PC-9 (cell line): ENCODE measurements at regions not wholly inside any gene's neighbourhood (a gene's known extent, or its start where the extent isn't known, plus 50 kb on each side); places are given as distances from the start of the nearest gene placed in this dataset.

Experiments used
- BruUV-seq: library from RNA; stranded (reverse); fragments of 400-500 nt; replicated peaks from 2 replicates; lab custom pipeline; 2021; lab: Mats Ljungman, UMichigan
- CTCF ChIA-PET: fragments of 300-600 bp; sonication (Branson Sonifier 250); formaldehyde crosslinking; loops from one replicate; lab custom pipeline; 2022; ENCODE audit warnings: antibody characterized with exemption; lab: Charles Lee
- POLR2A ChIA-PET: fragments of 300-600 bp; sonication (Branson Sonifier 250); formaldehyde crosslinking; loops from one replicate; lab custom pipeline; 2022; ENCODE audit warnings: antibody characterized with exemption; ENCODE audit not compliant: unreplicated experiment; lab: Charles Lee
- DNase-seq, 2 experiments: peaks; one replicate each; pipeline versions ENCODE4 v3.0.0 to v3.0.0-alpha.2; 2015 to 2022; ENCODE audit warnings: mixed read lengths in 1 of 2
- H2AFZ ChIP-seq: fragments of 200-600 bp; sonication (generic); 2 replicates; pipeline ENCODE4 v1.8.1; 2017; ENCODE audit warnings: antibody characterized with exemption
- H3F3A ChIP-seq: fragments of 200-600 bp; sonication (generic); 2 replicates; pipeline ENCODE4 v1.8.1; 2017; ENCODE audit warnings: antibody characterized with exemption, mild to moderate bottlenecking, low read depth; ENCODE audit not compliant: insufficient read depth
- H3K27ac ChIP-seq: fragments of 200-600 bp; sonication (generic); 2 replicates; pipeline ENCODE4 v1.6.1; 2016; ENCODE audit warnings: mixed run types
- H3K27me3 ChIP-seq: fragments of 200-600 bp; sonication (generic); 2 replicates; pipeline ENCODE4 v1.6.1; 2016; ENCODE audit warnings: low read depth, mixed run types; ENCODE audit not compliant: insufficient read depth
- H3K36me3 ChIP-seq: fragments of 200-600 bp; sonication (generic); 2 replicates; pipeline ENCODE4 v1.6.1; 2016; ENCODE audit warnings: low read depth, mixed run types
- H3K4me1 ChIP-seq: fragments of 200-600 bp; sonication (generic); replicated peaks from 2 replicates; pipeline ENCODE4 v1.6.1; 2016; ENCODE audit warnings: mixed run types; ENCODE audit not compliant: insufficient read depth
- H3K4me2 ChIP-seq: fragments of 200-600 bp; sonication (generic); 2 replicates; pipeline ENCODE4 v1.6.1; 2017; ENCODE audit warnings: mixed run types
- H3K4me3 ChIP-seq: fragments of 200-600 bp; sonication (generic); 2 replicates; pipeline ENCODE4 v1.6.1; 2016; ENCODE audit warnings: mixed run types
- H3K79me2 ChIP-seq: fragments of 200-600 bp; sonication (generic); 2 replicates; pipeline ENCODE4 v1.6.1; 2017; ENCODE audit warnings: low read depth, mixed run types
- H3K9me2 ChIP-seq: fragments of 200-600 bp; sonication (generic); 2 replicates; pipeline ENCODE4 v1.8.1; 2017; ENCODE audit warnings: mild to moderate bottlenecking; ENCODE audit not compliant: insufficient read depth
- H3K9me3 ChIP-seq: fragments of 200-600 bp; sonication (generic); 2 replicates; pipeline ENCODE4 v1.8.1; 2016; ENCODE audit warnings: low read depth; ENCODE audit not compliant: insufficient read depth
- H4K20me1 ChIP-seq: fragments of 200-600 bp; sonication (generic); 2 replicates; pipeline ENCODE4 v1.8.1; 2017; ENCODE audit not compliant: insufficient read depth
- CTCF ChIP-seq: fragments of 200-600 bp; sonication (generic); conservative IDR thresholded peaks from 2 replicates; pipeline ENCODE4 v1.6.1; 2017; ENCODE audit warnings: mixed run types, antibody characterized with exemption, mild to moderate bottlenecking, moderate library complexity
- EZH2 ChIP-seq: fragments of 200-600 bp; sonication (generic); IDR thresholded peaks from 2 replicates; pipeline ENCODE4 v1.8.0; 2017; ENCODE audit warnings: antibody characterized with exemption, low read depth
- intact Hi-C: fragments of 100-400 bp; cut with micrococcal nuclease; formaldehyde crosslinking; loops from one replicate; pipeline ENCODE4 v1.10.0; 2022; ENCODE audit not compliant: unreplicated experiment

DNA sequence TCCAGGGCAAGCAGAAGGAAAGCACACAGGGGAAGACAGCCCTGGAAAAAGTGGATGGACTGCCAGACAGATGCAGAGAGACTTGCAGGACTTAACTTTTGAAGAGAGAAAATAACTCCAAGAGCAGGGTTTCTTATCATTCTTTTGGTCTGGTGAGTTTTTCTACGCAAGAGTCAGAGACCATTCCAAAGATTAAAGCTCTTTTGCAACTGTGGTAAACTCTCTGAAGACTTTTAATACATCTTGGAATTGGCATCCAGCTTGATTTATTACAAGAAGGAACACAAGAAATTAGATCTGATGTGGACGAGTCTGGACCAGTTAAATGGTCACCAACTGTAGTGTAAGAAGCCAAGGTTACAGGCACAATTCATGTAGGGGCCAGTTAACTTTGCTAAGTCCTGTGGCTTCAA is 153.4 kb downstream of the SIPA1L2 start:
- Histone ChIP-seq H2AFZ (no peak overlapping the region), H3K36me3 (no peaks in the 10 kb centered on the region), H3K27ac (no peak overlapping the region), H3K9me2 (no peaks in the 10 kb centered on the region), H3K4me3 (no peak overlapping the region), H3K27me3 (no peaks in the 10 kb centered on the region), H4K20me1 (no peaks in the 10 kb centered on the region), H3K9me3 (no peaks in the 10 kb centered on the region), H3K4me1 (peaks cover 15% of the 10 kb centered on the region), H3K4me2 (no peak overlapping the region), H3K79me2 (no peaks in the 10 kb centered on the region), H3F3A (peaks cover 11% of the 10 kb centered on the region; the same call in 1 of the 2 replicates)
- TF ChIP-seq EZH2: no peak
- no peak for TF ChIP-seq CTCF
- ChIA-PET CTCF (no interaction called here), POLR2A (no interaction called here)
- no TSS peak for BruUV-seq
- DNase-seq: no peak
- intact Hi-C loops: no loop called here

DNA sequence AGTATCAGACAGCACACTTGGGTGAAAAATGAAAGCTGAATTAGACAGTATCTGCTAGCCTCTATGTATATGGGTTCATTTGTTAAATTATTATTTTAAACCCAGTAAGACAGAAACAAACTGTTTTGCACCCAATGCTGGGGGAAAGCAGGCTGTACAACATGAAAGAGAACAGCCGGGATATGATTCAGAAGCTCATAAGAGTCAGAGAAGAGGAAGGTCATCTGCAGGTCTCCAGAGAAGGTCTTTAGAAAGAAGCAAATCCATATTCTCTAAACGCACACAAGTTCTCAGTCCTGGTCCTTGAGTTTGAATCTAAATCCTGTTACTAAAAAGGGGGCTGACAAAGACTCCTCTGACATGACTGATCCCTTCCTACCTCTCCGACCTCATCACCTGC is 155.1 kb downstream of the SIPA1L2 start:
- DNase-seq: no peak
- intact Hi-C loops: no loop called here
- CTCF ChIA-PET: no interaction called here
- H4K20me1 ChIP-seq: no peaks in the 10 kb centered on the region
- no peak overlapping the region for H3K4me2 ChIP-seq
- peaks cover 15% of the 10 kb centered on the region for H3K4me1 ChIP-seq
- H3K9me3 ChIP-seq: no peaks in the 10 kb centered on the region
- no peaks in the 10 kb centered on the region for H3K36me3 ChIP-seq
- H3K4me3 ChIP-seq: no peak overlapping the region
- H3K27ac ChIP-seq: no peak overlapping the region
- H3K27me3 ChIP-seq: no peaks in the 10 kb centered on the region
- H3K9me2 ChIP-seq: no peaks in the 10 kb centered on the region
- no peak overlapping the region for H2AFZ ChIP-seq
- H3K79me2 ChIP-seq: no peaks in the 10 kb centered on the region
- POLR2A ChIA-PET: no interaction called here
- BruUV-seq: no TSS peak
- H3F3A ChIP-seq: peaks cover 11% of the 10 kb centered on the region; the same call in 1 of the 2 replicates
- no peak for TF ChIP-seq EZH2
- no peak for TF ChIP-seq CTCF

DNA sequence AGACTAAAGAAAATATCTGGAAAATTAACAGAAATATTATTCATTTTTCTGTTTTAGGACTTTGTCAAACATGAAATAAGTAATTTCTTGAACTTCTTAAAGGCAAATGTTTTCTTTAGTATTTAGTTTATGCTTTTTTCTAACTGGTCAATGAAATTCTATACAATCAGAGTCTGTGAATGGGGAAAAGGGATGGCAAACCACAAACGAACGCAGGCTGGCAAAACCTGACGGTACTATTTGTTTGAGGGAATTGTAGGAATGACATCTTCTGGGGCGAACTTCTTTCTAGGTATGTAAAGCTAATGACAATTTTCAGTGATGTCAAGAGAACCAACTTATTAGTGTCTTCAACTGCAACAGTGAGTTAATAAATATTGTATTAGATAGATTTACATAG is 156.0 kb downstream of the SIPA1L2 start:
- Histone ChIP-seq H3K9me3 (no peaks in the 10 kb centered on the region), H3K27ac (no peak overlapping the region), H4K20me1 (no peaks in the 10 kb centered on the region), H3K4me1 (peaks cover 15% of the 10 kb centered on the region), H3K4me3 (no peak overlapping the region), H3K9me2 (no peaks in the 10 kb centered on the region), H3K27me3 (no peaks in the 10 kb centered on the region), H2AFZ (no peak overlapping the region), H3K4me2 (no peak overlapping the region), H3K79me2 (no peaks in the 10 kb centered on the region), H3K36me3 (no peaks in the 10 kb centered on the region), H3F3A (peaks cover 11% of the 10 kb centered on the region; the same call in 1 of the 2 replicates)
- no TSS peak for BruUV-seq
- TF ChIP-seq EZH2: no peak
- no peak for TF ChIP-seq CTCF
- no peak for DNase-seq
- intact Hi-C loops: no loop called here
- POLR2A ChIA-PET: no interaction called here
- CTCF ChIA-PET: no interaction called here
